NCI-H2081 treated with DMSO at 0.1 percent for 48 hours (cell line): ENCODE measurements at regions not wholly inside any gene's neighbourhood (a gene's known extent, or its start where the extent isn't known, plus 50 kb on each side); places are given as distances from the start of the nearest gene placed in this dataset.
"Not testable (repeated sequence)": the region's sequence is repeated elsewhere in the genome, so short reads cannot be mapped to it uniquely, and the experiment has no call there.

Source experiments
- DNase-seq: peaks from one replicate; lab custom pipeline; 2025; lab: John Stamatoyannopoulos, UW

DNA sequence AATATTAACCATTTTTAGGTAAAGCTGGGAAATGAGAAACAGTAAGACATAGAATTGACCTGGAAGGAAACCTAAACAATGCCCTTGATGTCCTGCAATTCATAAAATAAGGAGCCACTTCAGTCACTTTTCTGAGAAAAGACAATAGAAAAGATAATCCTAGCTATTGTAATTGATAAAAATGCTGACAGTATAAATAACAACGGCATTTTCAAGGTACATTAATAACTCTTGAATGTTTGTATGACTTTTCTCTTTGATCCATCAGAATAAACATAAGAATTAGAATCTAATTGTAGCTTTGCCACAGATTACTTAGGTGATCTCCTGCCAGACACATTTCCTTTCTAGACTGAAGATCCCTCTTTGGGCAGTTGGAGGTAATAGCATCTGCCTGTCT, 719.5 kb downstream of the SLC4A3 start:
- no peak for DNase-seq

DNA sequence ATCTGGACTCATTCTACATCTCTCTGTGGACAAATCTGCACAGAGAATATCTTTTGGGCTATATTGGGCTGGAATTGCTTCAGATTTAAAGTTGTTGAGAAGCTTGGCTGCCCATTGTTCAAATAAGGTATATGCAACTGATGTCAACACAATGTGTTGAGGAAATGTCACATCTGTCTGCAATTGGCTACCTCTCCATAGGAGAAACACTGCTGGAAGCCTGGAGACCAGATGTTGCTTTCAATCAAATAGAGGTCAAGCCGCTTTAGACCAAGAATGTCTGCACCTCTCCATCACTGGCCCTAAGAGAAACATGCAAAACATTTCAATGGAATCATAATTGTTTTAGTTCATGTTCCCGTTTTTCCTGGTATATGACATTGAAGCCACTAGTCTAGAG, 720.2 kb downstream of the SLC4A3 start:
- no peak for DNase-seq

DNA sequence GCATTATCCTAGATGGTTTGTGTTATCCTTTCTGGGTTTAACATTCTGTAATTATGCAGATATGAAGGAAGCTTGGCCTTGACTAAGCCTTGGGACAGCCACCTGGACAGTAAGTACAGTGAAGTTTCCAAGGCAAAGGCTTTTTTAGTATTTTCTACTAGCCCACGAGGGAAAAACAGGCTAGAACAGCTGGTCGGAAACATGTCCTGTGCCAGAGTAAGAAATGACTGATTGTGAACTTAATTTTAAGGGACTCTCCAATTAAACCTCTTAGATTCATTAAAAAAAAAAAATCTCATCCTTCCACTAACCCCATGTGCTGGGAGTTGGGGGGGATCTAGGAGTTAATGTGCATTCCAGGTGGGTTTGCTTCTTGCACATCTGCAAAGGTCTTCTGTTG, 720.8 kb downstream of the SLC4A3 start:
- no peak for DNase-seq

DNA sequence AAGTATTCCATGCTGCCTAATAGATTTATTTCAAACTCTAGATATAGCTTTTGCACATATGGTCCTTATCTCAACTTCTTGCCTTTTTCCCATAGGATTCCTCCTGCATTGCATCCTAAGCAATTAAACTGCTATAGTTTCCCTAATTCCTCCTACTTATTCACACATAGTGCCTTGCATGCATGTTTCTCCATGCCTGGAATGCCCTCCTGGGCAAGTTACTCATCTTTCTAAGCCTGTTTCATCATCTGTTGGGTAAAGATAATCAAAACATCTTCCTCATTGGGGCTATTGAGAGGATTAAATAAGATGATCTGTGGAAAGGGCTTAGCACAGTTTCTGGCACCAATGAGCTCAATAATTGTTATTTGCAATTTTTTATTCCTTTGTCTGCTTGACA, 726.5 kb downstream of the SLC4A3 start:
- no peak for DNase-seq

DNA sequence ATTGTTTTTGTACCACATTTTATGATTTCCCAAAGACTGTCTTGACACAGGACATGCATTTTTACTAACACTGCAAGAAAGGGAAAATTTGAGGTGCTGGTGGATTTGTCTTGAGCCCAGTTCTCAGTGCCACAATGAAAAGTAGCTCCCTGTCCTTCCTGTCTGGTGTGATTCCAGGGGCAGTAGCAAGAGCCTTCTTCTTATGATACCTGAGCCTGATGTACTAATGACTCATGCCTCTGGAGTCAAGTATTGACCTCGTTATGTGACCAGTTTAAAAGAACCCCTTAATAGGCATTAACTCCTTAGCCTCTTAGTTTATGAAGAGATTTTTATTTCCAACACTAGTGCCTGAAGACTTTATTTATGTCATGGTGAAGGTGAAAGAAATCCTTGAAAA, 728.6 kb downstream of the SLC4A3 start:
- DNase-seq, result no peak

DNA sequence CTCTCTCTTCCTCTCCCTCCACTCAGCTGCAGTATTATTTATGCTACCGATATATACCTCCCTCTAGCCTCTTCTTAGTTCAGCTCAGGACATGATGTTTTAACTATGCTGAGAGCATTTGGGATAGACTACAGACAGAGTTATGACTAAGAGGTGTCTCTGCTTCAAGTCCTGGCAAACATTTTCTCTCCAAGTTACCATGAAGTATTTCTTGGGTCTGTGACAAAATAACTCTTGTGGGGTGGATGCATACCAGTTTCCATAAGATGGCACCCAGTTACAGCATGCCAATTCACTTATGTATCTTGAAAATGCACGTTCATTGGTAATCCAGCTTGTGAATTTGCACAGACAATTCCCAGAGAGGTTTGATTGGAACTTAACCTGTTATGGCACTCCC, 737.6 kb downstream of the SLC4A3 start:
- DNase-seq, result no peak

DNA sequence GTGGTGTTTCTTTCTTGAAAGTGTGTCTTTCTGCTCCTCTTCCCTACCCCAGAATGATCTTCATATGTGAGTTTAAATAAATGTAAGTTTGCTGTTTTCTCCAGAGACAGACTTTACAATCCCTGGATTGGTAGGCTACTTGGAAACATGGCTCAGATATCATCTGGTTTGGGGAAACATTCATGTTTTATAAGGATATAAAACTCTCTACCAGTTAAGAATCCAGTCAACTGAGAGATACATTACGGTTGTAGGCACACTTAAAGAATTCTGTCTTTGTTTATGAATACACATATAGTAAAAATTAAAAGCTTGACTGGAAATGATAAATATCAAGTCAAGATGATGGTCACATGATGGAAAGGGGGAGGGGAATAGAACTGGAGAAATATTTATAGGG, 739.3 kb downstream of the SLC4A3 start:
- no peak for DNase-seq

DNA sequence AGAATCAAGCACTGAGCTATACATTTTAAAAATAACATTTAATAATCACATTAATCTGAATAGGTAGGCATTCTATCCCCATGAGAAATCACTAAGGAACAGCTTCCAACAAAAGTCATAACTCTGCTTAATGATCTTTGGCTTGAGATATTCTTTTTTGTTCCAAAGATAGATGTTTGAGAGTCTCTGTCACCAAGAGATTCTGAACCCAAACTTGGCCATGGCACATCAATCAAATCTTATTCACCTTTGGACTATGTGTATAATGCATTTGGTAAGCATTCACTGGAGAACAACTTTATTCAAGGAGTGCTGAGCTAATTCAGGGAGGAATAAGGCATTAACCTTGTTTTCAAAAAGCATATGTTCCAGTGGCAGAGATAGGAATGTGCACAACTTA, 743.3 kb downstream of the SLC4A3 start:
- DNase-seq, result no peak

DNA sequence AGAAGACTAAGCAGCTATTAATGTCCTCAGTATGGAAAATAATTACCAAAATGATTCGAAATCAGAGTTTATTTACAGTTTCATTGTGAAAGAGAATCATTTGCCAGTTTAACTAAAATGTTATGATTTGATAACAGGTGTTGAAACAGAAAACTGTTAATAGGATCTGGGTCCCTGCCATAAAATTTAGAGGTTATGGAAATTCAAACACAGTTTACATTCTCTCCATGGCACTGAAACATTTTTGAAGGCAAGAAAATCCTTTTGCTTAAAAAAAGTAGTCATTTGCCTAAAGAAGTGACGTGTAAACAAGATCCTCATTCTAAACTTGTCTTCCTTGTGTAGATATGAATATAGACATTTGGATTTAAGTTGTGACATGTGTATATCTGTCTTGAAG, 743.8 kb downstream of the SLC4A3 start:
- no peak for DNase-seq

DNA sequence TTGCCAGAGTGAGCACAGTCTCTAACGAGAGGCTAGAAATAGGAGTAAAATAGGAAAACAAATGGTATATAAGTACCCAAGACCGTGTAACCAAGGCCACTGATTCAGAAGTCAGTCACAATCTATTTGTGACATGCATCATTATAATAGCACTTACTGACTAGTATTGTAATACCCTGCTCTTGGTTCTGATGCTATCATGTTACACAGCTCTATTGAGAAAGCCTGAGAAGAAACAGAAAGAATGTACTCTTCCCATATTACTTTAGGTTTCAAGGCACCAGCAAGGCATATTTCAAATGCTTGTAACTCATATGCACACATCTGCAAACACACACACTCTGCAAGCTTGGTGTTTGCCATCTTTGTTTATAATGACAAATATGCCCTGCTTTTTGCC, 746.4 kb downstream of the SLC4A3 start:
- DNase-seq, result no peak

DNA sequence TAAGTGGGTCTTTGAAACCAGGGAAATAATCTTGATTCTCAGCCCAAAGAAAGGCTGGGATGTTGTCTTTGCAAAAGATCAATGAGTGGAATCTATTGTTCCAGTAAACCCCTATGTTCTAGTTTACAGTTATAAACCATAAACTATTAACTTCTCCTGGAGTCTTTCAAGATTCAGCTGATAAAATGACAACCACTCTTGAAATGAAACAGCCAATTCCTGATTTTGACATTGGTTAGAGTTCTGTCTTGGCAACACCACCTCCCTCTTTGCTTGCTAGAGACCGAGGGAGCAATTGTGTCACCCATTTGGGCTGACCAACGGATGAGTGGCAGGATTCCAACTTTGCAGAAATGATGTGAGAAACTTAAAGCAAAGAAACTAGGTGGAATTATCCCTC, 746.9 kb downstream of the SLC4A3 start:
- no peak for DNase-seq

DNA sequence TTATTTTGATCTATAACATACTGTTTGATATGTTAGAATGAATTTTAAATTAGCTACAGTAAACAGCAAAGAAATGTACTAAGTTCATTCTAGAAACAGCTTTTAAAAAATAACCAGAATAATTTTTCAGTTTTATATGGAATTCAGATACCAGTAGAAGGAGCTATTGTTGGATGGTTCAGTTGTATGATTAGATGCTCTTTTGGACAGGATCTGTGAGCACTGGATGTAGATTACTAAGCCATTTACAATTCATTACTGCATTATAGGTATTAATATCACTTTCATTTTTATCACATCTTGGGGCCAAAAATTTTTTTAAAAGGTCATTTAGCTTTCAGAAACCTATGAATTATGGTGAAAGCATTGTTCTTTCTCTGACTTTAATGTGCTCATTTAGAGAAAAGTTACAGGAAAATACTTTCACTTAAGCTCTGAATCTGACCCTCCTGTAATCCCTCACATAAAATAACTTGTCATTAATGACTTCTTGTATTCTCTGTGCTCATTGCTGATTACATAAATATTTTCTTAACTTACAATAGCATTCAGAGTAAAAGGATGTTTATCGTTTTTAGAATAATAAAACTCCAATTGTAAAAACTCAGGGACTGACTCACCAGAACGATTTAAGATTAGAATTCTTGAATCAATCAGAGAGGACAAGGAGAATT, 750.2 kb downstream of the SLC4A3 start:
- no peak for DNase-seq

DNA sequence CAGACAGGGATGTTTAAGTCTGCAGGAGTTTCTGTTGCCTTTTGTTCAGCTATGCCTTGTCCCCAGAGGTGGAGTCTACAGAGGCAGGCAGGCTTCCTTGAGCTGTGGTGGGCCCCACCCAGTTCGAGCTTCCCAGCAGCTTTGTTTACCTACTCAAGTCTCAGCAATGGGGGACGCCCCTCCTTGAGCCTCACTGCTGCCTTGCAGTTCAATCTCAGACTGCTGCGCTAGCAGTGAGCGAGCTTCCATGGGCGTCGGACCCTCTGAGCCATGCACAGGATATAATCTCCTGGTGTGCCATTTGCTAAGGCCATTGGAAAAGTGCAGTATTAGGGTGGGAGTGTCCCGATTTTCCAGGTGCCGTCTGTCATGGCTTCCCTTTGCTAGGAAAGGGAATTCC, 760.3 kb downstream of the SLC4A3 start:
- DNase-seq, result not testable (repeated sequence)

DNA sequence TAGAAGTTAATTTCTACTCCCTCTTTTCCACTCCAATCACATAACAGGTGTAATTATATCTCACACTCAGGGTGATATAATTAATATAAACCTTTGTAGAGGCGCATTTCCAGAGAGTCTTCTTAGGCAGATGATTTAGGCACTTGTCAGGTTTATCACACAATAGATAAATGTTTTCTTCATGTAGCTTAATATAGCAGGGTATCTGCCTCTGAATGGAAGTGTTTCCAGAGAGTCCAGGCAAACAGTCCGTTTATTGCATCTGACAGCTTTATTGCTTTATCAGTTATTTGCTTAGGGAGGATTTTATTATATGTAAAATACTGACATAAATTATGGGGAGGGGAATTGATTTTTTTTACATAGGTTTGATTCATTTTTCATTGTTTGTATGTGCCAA, 766.3 kb downstream of the SLC4A3 start:
- no peak for DNase-seq

DNA sequence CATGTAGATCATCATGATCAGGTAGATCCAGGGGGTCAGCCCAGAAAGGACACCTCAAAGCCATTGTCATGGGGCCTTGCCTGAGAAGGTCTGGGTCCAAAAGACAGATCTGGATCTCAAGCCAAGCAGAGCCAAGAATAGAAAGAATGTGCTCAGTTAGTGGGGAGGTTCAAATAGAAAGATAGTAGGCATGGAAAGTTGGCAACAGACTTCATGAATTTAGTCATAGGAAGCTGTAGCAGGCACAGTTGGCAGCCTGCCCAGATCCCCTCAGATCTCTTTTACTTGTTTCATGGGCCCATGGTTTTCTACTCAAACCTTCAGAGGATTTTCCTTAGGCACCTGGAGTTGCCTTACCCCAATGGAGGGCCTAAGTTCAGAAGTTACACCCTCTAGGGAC, 767.0 kb downstream of the SLC4A3 start:
- no peak for DNase-seq

DNA sequence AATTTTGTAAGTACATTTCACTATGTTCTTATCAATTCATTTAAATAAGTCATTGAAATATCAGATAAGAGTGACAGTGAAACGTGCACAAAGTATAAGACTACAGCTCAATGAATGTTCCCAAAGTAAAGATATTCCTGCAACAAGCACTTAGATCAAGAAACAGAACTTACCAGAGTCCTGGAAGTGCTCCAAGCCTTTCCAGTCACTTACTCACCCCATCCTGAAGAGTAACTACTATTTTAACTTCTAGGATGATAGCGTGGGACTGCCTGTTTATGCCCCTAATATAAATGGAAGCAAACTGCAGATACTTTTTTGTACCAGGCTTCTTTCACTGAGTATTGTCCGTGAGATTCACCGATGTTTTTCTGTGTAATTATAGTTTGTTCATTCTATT, 768.9 kb downstream of the SLC4A3 start:
- no peak for DNase-seq

DNA sequence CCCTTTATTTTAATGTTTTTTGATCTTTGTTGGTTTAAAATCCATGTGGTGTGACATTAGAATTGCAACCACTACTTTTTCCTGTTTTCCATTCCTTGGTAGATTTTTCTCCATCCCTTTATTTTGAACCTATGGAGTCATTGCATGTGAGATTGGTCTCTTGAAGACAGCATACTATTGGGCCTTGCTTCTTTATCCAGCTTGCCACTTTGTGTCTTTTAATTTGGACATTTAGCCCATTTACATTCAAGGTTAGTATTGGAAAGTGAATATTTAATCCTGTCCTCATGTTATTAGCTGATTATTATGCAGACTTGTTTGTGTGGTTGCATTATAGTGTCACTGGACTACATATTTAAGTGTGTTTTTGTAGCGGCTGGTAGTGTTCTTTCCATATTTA, 782.9 kb downstream of the SLC4A3 start:
- no peak for DNase-seq

DNA sequence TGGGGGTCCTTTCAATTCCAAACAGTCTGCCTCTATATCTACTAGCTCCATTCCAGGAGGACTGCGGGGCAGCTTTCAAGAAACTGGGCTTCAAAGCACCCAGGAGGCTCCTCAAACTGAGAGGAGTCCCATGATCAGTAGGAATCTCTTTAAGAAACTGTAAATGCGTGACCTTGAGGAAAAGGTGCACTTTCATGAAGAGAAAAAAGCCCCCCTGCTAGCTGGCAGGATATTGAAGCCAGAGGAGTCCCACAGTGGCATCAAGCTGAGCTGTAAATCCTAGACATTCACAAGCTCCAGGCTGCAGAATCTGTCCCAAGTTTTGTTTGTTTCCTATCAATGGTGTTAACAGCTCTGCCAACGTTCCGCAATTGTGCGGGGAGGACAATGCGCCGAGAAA, 790.1 kb downstream of the SLC4A3 start:
- no peak for DNase-seq

DNA sequence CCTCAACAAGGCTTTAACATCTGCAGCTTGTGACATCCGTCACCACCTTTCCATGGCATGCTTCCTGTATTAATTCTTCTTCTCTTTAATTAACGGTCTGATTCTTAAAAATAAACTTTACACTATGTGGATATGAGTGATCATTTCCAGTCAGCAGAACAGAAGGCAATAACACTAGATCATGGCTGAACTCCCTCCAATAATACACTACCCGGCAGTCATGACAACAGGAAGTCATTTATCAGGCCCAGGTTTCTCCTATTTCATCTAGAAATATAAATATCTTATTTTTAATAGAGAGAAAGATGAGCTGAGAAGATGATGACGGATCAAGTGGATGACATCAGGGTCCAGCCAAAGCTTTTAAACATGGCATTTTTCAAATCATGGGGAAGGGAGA, 792.2 kb downstream of the SLC4A3 start:
- DNase-seq, result no peak

DNA sequence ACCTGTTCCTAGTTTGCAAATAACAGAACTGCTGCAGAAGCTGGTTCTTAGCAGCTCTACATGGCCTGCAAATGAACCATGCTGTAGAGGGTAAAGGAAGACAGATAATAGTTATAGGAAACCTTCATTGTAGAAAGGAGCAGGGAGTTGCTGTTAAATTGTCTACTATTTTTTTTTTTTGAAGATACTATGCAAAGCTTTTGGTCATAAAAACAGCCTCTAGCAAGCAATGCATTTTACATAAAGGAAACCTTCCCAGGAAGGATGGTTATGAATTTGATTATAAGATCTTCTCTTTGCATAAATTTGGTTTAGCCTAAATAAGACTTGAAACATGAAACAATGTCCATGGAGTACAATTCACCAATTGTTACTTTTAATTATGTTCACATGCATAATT, 793.4 kb downstream of the SLC4A3 start:
- DNase-seq, result no peak

DNA sequence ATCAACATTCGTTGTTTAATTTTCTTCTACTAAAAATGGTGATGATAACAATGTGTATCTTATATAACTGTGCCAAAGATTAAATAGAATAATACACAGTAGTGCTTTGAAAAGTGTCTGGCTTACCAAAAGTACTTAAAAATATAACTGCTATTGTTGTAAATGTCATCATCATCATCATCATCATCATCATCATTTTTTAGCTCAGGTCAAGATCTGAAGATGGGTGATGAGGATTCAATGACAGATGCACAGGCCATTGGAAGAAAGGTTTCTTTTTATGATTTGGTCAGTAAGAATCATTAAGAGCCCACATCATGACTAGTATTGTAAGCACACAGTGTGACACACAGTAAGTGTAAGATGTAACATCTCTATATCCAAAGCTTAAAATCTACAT, 795.2 kb downstream of the SLC4A3 start:
- DNase-seq, result no peak

DNA sequence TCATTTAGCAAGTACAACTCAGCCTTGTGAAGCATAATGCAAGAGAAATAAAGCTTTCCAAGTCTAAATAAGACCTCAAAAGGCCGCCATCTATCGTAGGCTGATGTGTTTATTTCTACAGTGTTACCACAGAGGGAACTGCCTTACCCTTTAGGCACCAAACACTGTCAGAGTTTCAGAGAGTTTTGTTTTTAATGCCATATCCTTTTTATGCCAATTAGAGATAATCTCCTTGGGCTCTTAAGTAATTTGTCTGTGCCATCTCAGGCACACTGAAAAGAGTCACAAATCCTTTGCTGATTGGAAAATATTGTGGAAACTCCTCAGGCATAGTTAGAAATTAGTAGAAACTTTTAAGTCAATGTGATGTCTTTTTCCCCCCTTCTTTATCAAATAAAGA, 797.1 kb downstream of the SLC4A3 start:
- no peak for DNase-seq

DNA sequence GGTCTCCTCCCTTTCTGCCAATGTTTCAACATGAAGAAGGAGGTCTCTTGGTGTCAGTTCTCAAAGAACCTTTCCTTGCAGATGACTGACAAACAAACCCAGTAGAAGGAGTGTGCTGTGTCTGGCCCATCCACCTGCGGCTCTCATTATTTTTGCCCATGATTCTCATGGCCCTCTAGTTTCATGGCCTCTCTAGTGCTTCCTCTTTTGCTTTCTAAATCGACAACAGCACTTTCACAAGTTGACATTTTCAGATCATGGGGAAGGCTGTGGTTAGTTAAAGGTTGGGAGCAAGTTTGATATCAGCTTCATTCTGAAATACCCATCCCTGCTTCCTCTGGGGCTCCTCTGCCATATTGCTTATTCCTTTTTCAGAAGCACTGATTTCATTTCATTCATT, 805.2 kb downstream of the SLC4A3 start:
- DNase-seq, result no peak

DNA sequence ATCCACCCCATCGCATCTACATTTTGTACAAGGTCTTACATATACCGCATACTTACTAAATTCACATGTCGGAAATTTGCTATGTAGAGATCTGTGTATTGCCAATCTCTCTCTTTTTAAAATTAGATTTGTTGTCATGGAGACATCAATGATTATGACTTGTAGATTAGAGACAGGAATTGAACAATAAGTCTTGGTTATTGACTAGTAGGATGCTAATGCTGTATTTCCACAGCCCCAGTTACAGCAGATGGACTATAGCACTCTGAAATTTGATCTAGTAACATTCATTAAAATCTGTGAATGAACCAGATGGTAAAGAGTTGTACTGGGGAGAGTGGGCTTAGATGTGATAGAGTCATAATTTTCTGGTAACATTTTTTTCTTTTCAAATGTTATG, 805.7 kb downstream of the SLC4A3 start:
- no peak for DNase-seq

DNA sequence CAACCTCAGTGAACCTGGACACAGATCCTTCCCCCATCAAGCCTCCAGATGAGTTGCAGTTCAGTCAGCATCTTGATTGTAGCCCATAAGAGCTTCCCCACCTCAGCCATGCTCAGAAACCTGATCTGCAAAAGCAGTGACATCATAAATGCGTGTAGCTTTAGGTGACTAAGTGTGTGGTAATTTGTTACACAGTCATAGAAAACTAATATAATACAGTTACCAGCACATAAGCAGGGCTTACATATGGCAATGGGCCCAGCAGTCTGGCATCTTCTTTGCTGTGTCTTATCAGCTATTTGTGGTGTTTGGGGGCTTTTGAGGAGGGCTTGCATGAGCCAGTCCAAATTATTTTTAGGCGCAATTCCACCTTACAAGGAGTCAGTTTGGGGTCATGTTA, 807.0 kb downstream of the SLC4A3 start:
- no peak for DNase-seq
